ENCODE measurements at regions not wholly inside any gene's neighbourhood (a gene's known extent, or its start where the extent isn't known, plus 50 kb on each side); places are given as distances from the start of the nearest gene placed in this dataset.

GRCh38 chr15:59798605-59798917 lies 109.4 kb upstream of the BNIP2 start:
- H3K4me3 Mint-ChIP-seq (ENCODE audit: unreplicated experiment), result no peak overlapping the region
- TF ChIP-seq, protein P1, sequence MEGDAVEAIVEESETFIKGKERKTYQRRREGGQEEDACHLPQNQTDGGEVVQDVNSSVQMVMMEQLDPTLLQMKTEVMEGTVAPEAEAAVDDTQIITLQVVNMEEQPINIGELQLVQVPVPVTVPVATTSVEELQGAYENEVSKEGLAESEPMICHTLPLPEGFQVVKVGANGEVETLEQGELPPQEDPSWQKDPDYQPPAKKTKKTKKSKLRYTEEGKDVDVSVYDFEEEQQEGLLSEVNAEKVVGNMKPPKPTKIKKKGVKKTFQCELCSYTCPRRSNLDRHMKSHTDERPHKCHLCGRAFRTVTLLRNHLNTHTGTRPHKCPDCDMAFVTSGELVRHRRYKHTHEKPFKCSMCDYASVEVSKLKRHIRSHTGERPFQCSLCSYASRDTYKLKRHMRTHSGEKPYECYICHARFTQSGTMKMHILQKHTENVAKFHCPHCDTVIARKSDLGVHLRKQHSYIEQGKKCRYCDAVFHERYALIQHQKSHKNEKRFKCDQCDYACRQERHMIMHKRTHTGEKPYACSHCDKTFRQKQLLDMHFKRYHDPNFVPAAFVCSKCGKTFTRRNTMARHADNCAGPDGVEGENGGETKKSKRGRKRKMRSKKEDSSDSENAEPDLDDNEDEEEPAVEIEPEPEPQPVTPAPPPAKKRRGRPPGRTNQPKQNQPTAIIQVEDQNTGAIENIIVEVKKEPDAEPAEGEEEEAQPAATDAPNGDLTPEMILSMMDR (IDR thresholded peaks at IDR 0.05), result no peak
- H3K9me3 Mint-ChIP-seq (ENCODE audit: low read depth), result no peaks in the 10 kb centered on the region
- peaks cover 47% of the 10 kb centered on the region for H3K27me3 Mint-ChIP-seq (ENCODE audit: low read depth)
- peaks cover 3% of the 10 kb centered on the region for H3K4me1 Mint-ChIP-seq (ENCODE audit: low read depth)
- no peak for DNase-seq (ENCODE audit: low spot score)
- no peak overlapping the region for H3K27ac Mint-ChIP-seq (ENCODE audit: unreplicated experiment)
- no peaks in the 10 kb centered on the region for H3K36me3 Mint-ChIP-seq (ENCODE audit: low read depth)

DNA sequence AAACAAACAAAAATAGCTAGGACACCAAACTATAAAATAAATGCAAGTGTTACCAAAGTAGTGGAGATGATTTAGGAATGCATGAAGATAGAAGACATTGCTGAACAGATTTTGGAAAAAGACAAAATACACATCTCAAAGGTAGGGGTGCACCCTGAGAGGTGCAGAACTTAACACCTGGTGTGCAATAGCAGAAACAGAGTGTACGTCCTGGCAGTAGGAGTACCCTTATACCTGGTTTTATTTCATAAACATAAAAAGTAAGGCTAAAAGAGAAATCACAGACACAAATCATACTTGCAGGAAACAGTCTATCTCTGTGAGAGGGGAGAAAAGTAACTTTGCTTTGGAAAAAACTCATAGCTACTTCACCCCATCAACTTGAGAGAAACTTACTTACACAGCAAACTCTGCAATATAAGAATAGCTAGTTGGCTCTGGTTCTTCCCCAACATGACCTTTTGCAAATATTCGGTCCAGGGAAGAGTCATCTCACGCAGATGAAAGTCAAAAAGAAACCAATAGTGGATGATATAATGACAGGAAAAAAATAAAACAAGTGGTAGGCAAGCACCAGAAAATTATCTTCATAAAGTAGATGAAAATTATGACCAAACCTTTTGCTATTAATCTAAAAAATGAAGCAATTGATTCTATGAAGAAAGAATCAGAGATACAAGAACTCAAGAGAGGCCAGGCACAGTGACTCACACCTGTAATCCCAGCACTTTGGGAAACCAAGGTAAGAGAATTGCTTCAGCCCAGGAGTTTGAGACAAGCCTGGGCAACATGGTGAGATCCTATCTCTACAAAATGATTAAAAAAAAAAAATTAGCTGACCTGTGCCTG lies 108.9 kb upstream of the BNIP2 start:
- H3K27me3 Mint-ChIP-seq (ENCODE audit: low read depth), result peaks cover 42% of the 10 kb centered on the region
- H3K36me3 Mint-ChIP-seq (ENCODE audit: low read depth), result no peaks in the 10 kb centered on the region
- no peak for DNase-seq (ENCODE audit: low spot score)
- TF ChIP-seq, protein P1 (IDR thresholded peaks at IDR 0.05), result no peak
- H3K4me3 Mint-ChIP-seq (ENCODE audit: unreplicated experiment), result no peak overlapping the region
- H3K4me1 Mint-ChIP-seq (ENCODE audit: low read depth), result no peaks in the 10 kb centered on the region
- no peak overlapping the region for H3K27ac Mint-ChIP-seq (ENCODE audit: unreplicated experiment)
- H3K9me3 Mint-ChIP-seq (ENCODE audit: low read depth), result no peaks in the 10 kb centered on the region

- DNase-seq (ENCODE audit: low spot score), result no peak
- no peaks in the 10 kb centered on the region for H3K9me3 Mint-ChIP-seq (ENCODE audit: low read depth)
- H3K27ac Mint-ChIP-seq (ENCODE audit: unreplicated experiment), result no peak overlapping the region
- H3K36me3 Mint-ChIP-seq (ENCODE audit: low read depth), result no peaks in the 10 kb centered on the region
- H3K4me1 Mint-ChIP-seq (ENCODE audit: low read depth), result no peaks in the 10 kb centered on the region
- TF ChIP-seq, protein P1 (IDR thresholded peaks at IDR 0.05), result no peak
- H3K27me3 Mint-ChIP-seq (ENCODE audit: low read depth), result peaks cover 36% of the 10 kb centered on the region
- no peak overlapping the region for H3K4me3 Mint-ChIP-seq (ENCODE audit: unreplicated experiment)
Observed at GRCh38 chr15:59794229-59794886, 105.2 kb upstream of the BNIP2 start.

- H3K27me3 Mint-ChIP-seq (ENCODE audit: low read depth), result peaks cover 28% of the 10 kb centered on the region
- H3K4me1 Mint-ChIP-seq (ENCODE audit: low read depth), result no peaks in the 10 kb centered on the region
- no peaks in the 10 kb centered on the region for H3K36me3 Mint-ChIP-seq (ENCODE audit: low read depth)
- H3K9me3 Mint-ChIP-seq (ENCODE audit: low read depth), result no peaks in the 10 kb centered on the region
- TF ChIP-seq, protein P1 (IDR thresholded peaks at IDR 0.05), result no peak
- H3K4me3 Mint-ChIP-seq (ENCODE audit: unreplicated experiment), result no peak overlapping the region
- no peak overlapping the region for H3K27ac Mint-ChIP-seq (ENCODE audit: unreplicated experiment)
- no peak for DNase-seq (ENCODE audit: low spot score)
Observed at GRCh38 chr15:59792359-59792758, 103.2 kb upstream of the BNIP2 start.

DNA sequence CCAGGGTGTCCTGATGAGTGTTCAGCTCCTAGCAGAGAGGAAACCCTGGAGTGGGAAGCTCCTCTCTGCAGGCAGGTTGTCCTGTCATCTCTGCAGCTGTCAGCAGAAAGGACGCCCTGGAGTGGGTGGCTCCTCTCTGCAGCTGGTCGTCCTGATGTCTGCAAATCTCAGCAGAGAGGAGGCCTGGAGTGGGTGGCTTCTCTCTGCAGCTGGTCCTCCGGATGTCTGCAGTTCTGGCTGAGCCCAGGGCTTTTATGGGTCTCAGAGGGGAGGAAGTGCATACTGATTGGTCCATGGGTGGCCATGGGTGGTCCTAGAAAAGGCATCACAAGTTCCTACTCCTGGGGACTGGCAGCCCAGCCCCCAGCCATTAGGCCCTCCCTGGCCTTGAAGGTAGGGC lies 102.6 kb upstream of the BNIP2 start:
- H3K9me3 Mint-ChIP-seq (ENCODE audit: low read depth), result no peaks in the 10 kb centered on the region
- TF ChIP-seq, protein P1 (IDR thresholded peaks at IDR 0.05), result no peak
- no peak for DNase-seq (ENCODE audit: low spot score)
- H3K27me3 Mint-ChIP-seq (ENCODE audit: low read depth), result peaks cover 28% of the 10 kb centered on the region
- H3K4me1 Mint-ChIP-seq (ENCODE audit: low read depth), result no peaks in the 10 kb centered on the region
- H3K36me3 Mint-ChIP-seq (ENCODE audit: low read depth), result no peaks in the 10 kb centered on the region
- H3K27ac Mint-ChIP-seq (ENCODE audit: unreplicated experiment), result no peak overlapping the region
- H3K4me3 Mint-ChIP-seq (ENCODE audit: unreplicated experiment), result no peak overlapping the region

Data from chondrocyte (in vitro differentiated cells).